Lung (tissue), 11 donors: ENCODE measurements at regions not wholly inside any gene's neighbourhood (a gene's known extent, or its start where the extent isn't known, plus 50 kb on each side); places are given as distances from the start of the nearest gene placed in this dataset.
A peak's percentile ranks its signal among the peaks of the same experiment; 100 is the strongest.

ENCODE experiments used
- ATAC-seq: fragments of 200-7000 bp; cut with Tn5 transposase; one replicate; pipeline ENCODE4 v1.9.1; 2020; ENCODE audit warnings: moderate number of reproducible peaks; ENCODE audit not compliant: insufficient read depth, low FRiP score
- DNase-seq, 3 donors: peaks; one replicate each; pipeline ENCODE4 v3.0.0-alpha.2; 2013 to 2017
- H3K27ac ChIP-seq, 2 donors: one replicate each; pipeline ENCODE4 v1.5.1; 2013; ENCODE audit warnings: mild to moderate bottlenecking in 2 of 2, moderate library complexity in 2 of 2, control low read depth in 1 of 2, inconsistent platforms in 1 of 2, low read depth in 1 of 2, low read length in 1 of 2
- H3K27me3 ChIP-seq, 3 donors: one replicate each; pipeline ENCODE4 v1.5.1; 2013; ENCODE audit warnings: low read length in 2 of 3; ENCODE audit not compliant: control insufficient read depth in 3 of 3, insufficient read depth in 3 of 3
- H3K36me3 ChIP-seq, 4 donors: one replicate each; pipeline ENCODE4 v1.5.1; 2013; ENCODE audit warnings: low read length in 4 of 4, mild to moderate bottlenecking in 1 of 4, moderate library complexity in 1 of 4; ENCODE audit not compliant: control insufficient read depth in 4 of 4, insufficient read depth in 4 of 4
- H3K4me1 ChIP-seq, 5 donors: one replicate each; pipeline ENCODE4 v1.5.1; 2013; ENCODE audit warnings: low read length in 5 of 5, mild to moderate bottlenecking in 2 of 5, moderate library complexity in 1 of 5; ENCODE audit not compliant: control insufficient read depth in 5 of 5, insufficient read depth in 5 of 5
- H3K4me3 ChIP-seq: one replicate; pipeline ENCODE4 v1.5.1; 2013; ENCODE audit warnings: mild to moderate bottlenecking, control low read depth, moderate library complexity
- H3K9ac ChIP-seq, 2 donors: one replicate each; pipeline ENCODE4 v1.5.1; 2013; ENCODE audit warnings: low read length in 2 of 2, control low read depth in 1 of 2; ENCODE audit not compliant: insufficient read depth in 1 of 2
- H3K9me3 ChIP-seq, 4 donors: one replicate each; pipeline ENCODE4 v1.5.1; 2013; ENCODE audit warnings: low read length in 3 of 4, mild to moderate bottlenecking in 1 of 4, moderate library complexity in 1 of 4; ENCODE audit not compliant: control insufficient read depth in 4 of 4, insufficient read depth in 3 of 4
- WGBS, 2 donors: extraction: QIAGEN DNeasy Blood & Tissue Kit; methylation state at CpG; one replicate each; pipeline ENCODE4 v1.1.7; 2013; 5-methylcytosine and 5-hydroxymethylcytosine counted together
- TF ChIP-seq, protein P1 (sequence below): IDR thresholded peaks from 2 replicates; pipeline ENCODE4 v1.5.1; 2012; ENCODE audit warnings: mild to moderate bottlenecking; ENCODE audit errors: control extremely low read depth, extremely low read depth
- donor health status: control.
- donor health status: control.
- donor health status: Bipolar disorder and iron deficiency.
- donor health status: healthy.
- donor health status: DM: yes; HTN: yes; CAD: no.

DNA sequence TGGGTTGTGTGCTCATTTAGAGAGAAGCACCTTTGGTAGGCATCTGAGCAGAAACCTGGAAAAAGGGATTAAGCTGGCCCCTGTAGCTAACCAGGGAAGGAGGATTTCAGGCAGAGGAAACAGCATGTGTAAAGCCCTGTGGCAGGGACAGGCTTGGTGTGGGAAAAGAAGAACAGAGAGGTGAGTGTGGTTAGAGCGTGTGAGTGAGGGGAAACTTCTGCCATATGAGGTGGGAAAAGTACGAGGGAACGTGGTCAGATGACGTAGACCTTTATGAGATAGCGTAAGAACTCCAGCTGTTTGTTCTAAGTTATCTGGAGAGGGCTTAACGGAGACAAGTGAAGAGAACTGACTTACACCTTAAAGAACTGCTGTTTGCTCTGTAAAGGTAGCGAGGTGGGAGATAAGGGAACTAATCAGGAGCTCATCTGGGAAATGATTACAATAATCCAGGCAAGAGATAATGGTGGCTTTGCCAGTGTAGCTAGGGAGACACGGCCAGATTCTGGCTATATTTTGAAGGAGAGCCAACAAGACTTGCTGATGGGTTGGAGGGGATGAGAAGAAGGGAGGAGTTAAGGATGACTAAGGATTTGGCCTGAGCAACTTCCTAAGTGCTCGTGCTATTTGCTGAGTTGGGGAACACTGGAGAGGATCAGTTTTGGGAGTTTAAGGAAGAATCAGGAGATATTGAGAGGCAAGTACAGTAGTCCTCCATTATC, 234.0 kb downstream of the ETNK1 start:
- peaks cover 0 to 12% (median 3%) of the 10 kb centered on the region in 5 donors for H3K4me1 ChIP-seq
- no peak overlapping the region for H3K9ac ChIP-seq
- TF ChIP-seq, protein P1, sequence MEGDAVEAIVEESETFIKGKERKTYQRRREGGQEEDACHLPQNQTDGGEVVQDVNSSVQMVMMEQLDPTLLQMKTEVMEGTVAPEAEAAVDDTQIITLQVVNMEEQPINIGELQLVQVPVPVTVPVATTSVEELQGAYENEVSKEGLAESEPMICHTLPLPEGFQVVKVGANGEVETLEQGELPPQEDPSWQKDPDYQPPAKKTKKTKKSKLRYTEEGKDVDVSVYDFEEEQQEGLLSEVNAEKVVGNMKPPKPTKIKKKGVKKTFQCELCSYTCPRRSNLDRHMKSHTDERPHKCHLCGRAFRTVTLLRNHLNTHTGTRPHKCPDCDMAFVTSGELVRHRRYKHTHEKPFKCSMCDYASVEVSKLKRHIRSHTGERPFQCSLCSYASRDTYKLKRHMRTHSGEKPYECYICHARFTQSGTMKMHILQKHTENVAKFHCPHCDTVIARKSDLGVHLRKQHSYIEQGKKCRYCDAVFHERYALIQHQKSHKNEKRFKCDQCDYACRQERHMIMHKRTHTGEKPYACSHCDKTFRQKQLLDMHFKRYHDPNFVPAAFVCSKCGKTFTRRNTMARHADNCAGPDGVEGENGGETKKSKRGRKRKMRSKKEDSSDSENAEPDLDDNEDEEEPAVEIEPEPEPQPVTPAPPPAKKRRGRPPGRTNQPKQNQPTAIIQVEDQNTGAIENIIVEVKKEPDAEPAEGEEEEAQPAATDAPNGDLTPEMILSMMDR = no peak
- DNase-seq = peak in 2 of 3 donors; percentile 7 to 54
- 57 to 69% methylated on average over 9 of the region's 9 CpGs for WGBS, 2 donors
- no peak overlapping the region for H3K4me3 ChIP-seq
- H3K36me3 ChIP-seq = no peaks in the 10 kb centered on the region
- ATAC-seq = no peak
- no peaks in the 10 kb centered on the region for H3K9me3 ChIP-seq
- H3K27ac ChIP-seq = no peak overlapping the region
- H3K27me3 ChIP-seq = peaks cover 0 to 3% (median 3%) of the 10 kb centered on the region in 3 donors

DNA sequence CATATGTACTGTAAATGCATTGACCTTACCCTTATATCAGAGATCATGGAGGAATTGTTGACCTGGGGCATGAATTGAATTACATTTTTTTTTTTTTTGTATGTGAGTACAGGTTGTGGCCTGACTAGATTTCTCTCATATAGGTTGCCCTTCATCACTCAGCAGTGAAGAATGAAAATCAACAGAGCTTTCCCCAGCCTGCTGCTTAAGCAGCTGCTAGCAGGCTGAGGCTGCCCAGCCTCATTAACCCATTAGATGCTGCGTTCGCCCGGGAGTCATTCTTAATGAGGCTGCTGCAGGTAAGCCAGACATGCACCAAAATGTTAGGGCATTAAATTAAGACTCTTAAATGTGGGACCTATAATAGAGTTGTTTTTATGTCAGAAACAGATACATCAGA, 236.0 kb downstream of the ETNK1 start:
- peak in 2 of 3 donors; percentile 8 to 27 for DNase-seq
- no peak for ATAC-seq
- 67 to 85% methylated on average over 3 of the region's 3 CpGs for WGBS, 2 donors
- H3K36me3 ChIP-seq = no peaks in the 10 kb centered on the region
- no peak overlapping the region for H3K27ac ChIP-seq
- H3K9me3 ChIP-seq = peaks cover 0 to 2% (median 0%) of the 10 kb centered on the region in 4 donors
- peaks cover 0 to 7% (median 0%) of the 10 kb centered on the region in 3 donors for H3K27me3 ChIP-seq
- peaks cover 0 to 12% (median 3%) of the 10 kb centered on the region in 5 donors for H3K4me1 ChIP-seq
- no peak overlapping the region for H3K4me3 ChIP-seq
- no peak overlapping the region for H3K9ac ChIP-seq
- TF ChIP-seq, protein P1 = no peak

DNA sequence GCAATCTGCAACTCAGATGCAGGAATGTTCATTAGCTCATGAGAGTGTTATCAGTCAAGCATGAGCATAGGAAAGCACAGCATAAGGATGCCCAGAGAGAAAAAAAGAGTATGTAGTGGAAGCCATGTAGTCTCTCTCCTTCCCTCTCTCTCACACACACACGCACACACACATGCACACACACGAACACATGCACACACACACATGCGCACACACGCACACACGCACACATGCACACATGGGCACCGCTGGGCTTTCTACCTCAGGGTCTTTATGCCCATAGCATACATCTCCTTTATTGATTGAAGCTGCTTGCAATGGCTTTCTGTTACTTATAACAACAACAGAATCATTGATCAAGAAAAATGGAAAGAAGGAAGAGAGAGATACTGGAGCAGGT, 240.9 kb downstream of the ETNK1 start:
- 89 to 92% methylated on average over 6 of the region's 6 CpGs for WGBS, 2 donors
- H3K9ac ChIP-seq = no peak overlapping the region
- no peak overlapping the region for H3K4me3 ChIP-seq
- no peak for ATAC-seq
- H3K4me1 ChIP-seq = peaks cover 0 to 8% (median 0%) of the 10 kb centered on the region in 5 donors
- H3K9me3 ChIP-seq = peaks cover 0 to 2% (median 0%) of the 10 kb centered on the region in 4 donors
- TF ChIP-seq, protein P1 = no peak
- H3K36me3 ChIP-seq = no peaks in the 10 kb centered on the region
- H3K27me3 ChIP-seq = peaks cover 0 to 3% (median 0%) of the 10 kb centered on the region in 3 donors
- DNase-seq = no peak
- no peak overlapping the region for H3K27ac ChIP-seq

DNA sequence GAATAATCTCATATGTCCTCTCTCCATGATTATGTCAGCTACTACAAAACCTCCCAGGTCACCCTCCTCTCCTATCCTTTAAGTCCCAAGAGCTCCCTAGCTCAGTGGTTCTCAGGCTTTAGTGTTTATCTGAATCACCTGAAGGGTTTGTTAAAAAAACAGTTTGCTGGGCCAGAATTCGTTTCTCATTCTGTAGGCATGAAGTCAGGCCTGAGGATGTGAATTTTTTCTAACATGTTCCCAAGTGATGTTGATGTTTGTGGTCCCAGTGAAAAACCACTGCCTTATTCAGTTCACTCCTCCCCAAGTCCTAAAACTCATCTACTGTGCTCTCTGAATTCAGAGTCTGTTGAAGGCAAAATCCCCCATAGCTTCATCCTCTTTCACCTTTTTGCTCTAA, 241.4 kb downstream of the ETNK1 start:
- no peak overlapping the region for H3K9ac ChIP-seq
- H3K4me1 ChIP-seq = peaks cover 0 to 2% (median 0%) of the 10 kb centered on the region in 5 donors
- ATAC-seq (no peak), DNase-seq (no peak)
- 48 to 50% methylated on average over 1 of the region's 1 CpG for WGBS, 2 donors
- H3K27ac ChIP-seq = no peak overlapping the region
- TF ChIP-seq, protein P1 = no peak
- peaks cover 0 to 2% (median 0%) of the 10 kb centered on the region in 4 donors for H3K9me3 ChIP-seq
- no peak overlapping the region for H3K4me3 ChIP-seq
- H3K27me3 ChIP-seq = peaks cover 0 to 3% (median 0%) of the 10 kb centered on the region in 3 donors
- H3K36me3 ChIP-seq = no peaks in the 10 kb centered on the region
